ENCODE measurements at regions not wholly inside any gene's neighbourhood (a gene's known extent, or its start where the extent isn't known, plus 50 kb on each side); places are given as distances from the start of the nearest gene placed in this dataset.

DNA sequence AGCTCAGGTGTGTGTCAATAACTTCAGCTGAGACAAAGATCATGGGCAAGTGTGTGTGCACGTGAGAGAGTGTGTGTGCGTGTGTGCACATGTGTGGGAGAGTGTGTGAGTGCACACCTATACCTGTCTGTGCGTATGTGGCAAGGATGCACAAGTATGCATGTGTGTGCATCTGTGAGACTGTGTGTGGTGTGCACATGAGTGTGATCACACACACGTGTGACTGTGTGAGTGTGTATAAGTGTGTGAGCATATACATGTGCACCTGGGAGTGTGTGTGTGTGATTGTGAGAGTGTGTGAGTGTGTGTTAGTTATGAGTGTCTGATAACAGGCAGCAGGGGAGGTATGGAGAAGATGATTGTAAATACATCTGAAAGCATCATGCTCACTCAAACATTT is 657.3 kb upstream of the PFKP start:
- TF ChIP-seq, protein P1, sequence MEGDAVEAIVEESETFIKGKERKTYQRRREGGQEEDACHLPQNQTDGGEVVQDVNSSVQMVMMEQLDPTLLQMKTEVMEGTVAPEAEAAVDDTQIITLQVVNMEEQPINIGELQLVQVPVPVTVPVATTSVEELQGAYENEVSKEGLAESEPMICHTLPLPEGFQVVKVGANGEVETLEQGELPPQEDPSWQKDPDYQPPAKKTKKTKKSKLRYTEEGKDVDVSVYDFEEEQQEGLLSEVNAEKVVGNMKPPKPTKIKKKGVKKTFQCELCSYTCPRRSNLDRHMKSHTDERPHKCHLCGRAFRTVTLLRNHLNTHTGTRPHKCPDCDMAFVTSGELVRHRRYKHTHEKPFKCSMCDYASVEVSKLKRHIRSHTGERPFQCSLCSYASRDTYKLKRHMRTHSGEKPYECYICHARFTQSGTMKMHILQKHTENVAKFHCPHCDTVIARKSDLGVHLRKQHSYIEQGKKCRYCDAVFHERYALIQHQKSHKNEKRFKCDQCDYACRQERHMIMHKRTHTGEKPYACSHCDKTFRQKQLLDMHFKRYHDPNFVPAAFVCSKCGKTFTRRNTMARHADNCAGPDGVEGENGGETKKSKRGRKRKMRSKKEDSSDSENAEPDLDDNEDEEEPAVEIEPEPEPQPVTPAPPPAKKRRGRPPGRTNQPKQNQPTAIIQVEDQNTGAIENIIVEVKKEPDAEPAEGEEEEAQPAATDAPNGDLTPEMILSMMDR (IDR thresholded peaks at IDR 0.05; ENCODE audit: extremely low read depth, missing control alignments): no peak
- no peak for DNase-seq (ENCODE audit: low spot score)

DNA sequence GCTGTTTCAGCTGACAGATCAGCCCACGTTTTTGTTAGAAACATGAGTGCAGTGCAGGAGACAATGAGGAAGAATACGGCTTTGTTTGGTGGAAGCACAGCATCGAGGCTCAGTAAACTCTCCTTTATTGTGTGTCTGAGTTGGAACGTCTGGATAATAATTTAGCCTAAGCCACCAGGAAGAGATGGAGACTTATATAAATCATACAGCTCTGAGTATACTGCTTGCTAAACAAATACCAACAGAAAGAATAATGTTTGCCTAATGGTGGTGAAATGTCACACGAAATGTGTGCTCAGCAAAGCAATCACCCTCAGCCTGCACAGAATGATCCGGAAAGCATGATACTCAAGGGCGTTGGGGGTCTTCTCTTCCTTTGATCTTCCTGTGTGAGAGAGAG is 664.1 kb upstream of the ADARB2 start:
- TF ChIP-seq, protein P1 (IDR thresholded peaks at IDR 0.05; ENCODE audit: extremely low read depth, missing control alignments): no peak
- DNase-seq (ENCODE audit: low spot score): no peak

DNA sequence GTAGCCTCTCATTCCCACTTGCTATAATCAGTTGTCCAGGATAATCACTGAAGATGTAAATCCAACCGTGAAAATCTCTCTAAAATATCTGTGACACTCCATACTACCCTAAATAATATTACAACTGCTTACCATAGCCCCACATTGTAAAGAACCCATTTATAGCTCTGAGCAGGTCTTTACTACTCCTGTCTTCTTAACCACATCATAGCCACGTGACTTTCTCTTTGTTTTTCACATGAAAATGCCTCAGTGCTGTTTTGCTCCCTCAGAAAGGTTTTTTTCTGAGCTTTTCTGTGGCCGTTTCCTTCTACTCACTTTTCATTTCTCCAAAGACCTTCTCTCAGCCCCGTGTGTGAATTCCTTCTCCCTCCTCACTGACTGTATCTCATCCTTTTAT is 662.2 kb upstream of the ADARB2 start:
- TF ChIP-seq, protein P1 (IDR thresholded peaks at IDR 0.05; ENCODE audit: extremely low read depth, missing control alignments): no peak
- DNase-seq (ENCODE audit: low spot score): no peak

DNA sequence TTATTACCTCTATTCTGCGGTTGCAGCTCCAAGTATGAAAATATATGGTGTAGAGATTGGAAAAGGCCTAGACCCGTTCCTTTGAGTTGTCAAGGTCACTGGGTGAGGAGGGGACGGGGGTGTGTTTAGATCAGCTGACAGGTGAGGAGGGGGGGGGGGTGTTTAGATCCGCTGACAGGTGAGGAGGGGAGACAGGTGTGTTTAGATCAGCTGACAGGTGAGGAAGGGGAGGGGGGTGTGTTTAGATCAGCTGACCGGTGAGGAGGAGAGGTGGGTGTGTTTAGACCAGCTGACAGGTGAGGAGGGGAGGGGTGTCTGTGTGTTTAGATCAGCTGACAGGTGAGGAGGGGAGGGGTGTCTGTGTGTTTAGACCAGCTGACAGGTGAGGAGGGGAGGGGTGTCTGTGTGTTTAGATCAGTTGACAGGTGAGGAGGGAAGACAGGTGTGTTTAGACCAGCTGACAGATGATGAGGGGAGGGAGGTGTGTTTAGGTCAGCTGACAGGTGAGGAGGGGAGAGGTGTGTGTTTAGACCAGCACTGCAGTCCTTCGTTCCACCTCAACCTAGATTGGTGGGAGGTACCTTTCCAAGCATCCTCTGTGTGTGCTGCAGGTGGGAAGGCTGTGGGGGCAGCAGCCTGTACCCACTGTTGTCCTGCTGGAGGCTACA is 655.0 kb upstream of the ADARB2 start:
- DNase-seq (ENCODE audit: low spot score): peak; percentile 31

DNA sequence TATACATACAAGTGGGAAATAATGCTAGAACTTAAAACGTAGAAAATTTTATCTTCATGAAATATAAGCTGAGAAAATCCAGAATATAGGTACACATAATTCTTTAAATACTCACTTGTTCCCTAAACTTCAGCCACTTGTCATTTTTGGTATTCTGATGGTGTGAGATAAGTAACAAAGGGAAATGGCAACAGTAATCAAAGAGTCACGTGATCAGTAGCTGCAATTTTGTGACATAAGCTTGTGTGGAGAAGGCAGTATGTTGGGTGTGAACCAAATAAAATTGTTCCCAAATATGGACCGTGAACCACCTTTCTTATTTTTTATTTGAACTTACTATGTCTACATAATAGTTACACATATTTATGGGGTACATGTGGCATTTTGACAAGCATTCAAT is 650.3 kb upstream of the ADARB2 start:
- TF ChIP-seq, protein P1 (IDR thresholded peaks at IDR 0.05; ENCODE audit: extremely low read depth, missing control alignments): no peak
- DNase-seq (ENCODE audit: low spot score): no peak

More for the DNA sequence above, 655.0 kb upstream of the ADARB2 start:
- TF ChIP-seq, protein P1 (IDR thresholded peaks at IDR 0.05; ENCODE audit: extremely low read depth, missing control alignments): no peak

DNA sequence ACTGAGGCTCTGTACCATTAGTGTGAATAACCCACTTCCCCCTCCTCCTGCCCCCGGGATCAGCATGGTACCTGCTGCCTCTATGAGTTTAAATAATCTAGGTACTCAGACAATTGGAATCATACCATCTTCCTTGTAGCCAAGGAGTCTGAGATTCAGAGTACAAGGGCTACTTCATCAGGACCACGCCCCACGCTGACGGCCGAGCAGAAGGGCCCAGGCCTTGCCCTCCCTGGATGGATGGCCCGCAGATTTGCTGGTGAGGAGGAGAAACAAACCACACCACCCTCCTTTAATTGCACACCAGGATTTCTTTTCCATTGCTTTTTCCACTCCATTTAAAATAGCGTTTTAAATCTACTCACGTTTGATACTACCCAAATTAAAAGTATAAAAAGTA is 649.9 kb upstream of the ADARB2 start:
- TF ChIP-seq, protein P1 (IDR thresholded peaks at IDR 0.05; ENCODE audit: extremely low read depth, missing control alignments): no peak

DNA sequence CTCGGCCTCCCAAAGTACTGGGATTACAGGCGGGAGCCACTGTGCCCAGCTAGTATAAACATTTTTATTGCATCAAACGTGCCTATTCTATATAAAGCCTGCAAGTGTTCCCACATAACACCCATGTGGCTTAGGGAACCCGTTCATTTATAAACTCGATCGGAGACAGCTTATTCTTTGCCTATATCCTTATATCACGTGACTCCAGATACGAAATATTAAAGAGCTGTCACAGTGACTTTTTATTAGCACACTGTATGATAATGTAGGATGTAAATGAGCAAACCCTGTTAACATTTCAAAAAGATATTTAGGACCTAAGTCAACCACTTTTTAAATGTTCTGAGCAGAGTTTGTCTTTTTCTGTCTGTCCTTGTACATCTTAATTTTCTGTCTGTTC is 642.9 kb upstream of the ADARB2 start:
- TF ChIP-seq, protein P1 (IDR thresholded peaks at IDR 0.05; ENCODE audit: extremely low read depth, missing control alignments): no peak
- no peak for DNase-seq (ENCODE audit: low spot score)

More for the DNA sequence above, 649.9 kb upstream of the ADARB2 start:
- DNase-seq (ENCODE audit: low spot score): no peak

Measured in GM20000 (cell line).